Esophagus muscularis mucosa (tissue), 3 donors: ENCODE measurements at regions not wholly inside any gene's neighbourhood (a gene's known extent, or its start where the extent isn't known, plus 50 kb on each side); places are given as distances from the start of the nearest gene placed in this dataset.

Experiments
- POLR2AphosphoS5 ChIP-seq, 2 donors: sonication (generic); formaldehyde crosslinking; IDR thresholded peaks; one replicate each; pipeline ENCODE4 v1.6.1; 2017; ENCODE audit warnings: antibody characterized with exemption in 2 of 2
- TF ChIP-seq, protein P1 (sequence below), 3 experiments: fragments of 200-600 bp in 2 of 3; fragments of 450-650 bp in 1 of 3; sonication (generic) in 2 of 3; IDR thresholded peaks; one replicate each; pipeline ENCODE4 v1.5.1; 2017 to 2019; ENCODE audit warnings: antibody characterized with exemption in 3 of 3, mild to moderate bottlenecking in 2 of 3, moderate library complexity in 1 of 3

DNA sequence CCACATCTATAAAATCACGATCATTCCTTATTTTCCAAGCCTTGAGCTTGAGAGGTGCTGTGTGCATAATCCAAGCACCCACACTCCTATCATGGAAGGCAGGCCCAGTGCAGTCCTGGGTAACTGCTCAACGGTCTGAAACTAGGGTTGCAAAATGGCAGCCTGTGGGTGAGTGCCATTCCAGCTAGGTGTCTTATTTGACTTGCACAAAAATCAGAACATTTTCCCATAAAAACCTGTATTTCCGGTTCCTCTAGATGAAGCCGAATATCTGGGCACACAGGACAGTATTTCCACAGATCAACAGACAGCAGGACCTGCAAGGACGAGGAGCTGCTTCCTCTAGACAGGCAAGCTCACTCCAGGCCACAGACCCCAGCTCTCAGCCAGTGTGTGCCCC, 588.8 kb downstream of the BNC2 start:
- TF ChIP-seq, protein P1, sequence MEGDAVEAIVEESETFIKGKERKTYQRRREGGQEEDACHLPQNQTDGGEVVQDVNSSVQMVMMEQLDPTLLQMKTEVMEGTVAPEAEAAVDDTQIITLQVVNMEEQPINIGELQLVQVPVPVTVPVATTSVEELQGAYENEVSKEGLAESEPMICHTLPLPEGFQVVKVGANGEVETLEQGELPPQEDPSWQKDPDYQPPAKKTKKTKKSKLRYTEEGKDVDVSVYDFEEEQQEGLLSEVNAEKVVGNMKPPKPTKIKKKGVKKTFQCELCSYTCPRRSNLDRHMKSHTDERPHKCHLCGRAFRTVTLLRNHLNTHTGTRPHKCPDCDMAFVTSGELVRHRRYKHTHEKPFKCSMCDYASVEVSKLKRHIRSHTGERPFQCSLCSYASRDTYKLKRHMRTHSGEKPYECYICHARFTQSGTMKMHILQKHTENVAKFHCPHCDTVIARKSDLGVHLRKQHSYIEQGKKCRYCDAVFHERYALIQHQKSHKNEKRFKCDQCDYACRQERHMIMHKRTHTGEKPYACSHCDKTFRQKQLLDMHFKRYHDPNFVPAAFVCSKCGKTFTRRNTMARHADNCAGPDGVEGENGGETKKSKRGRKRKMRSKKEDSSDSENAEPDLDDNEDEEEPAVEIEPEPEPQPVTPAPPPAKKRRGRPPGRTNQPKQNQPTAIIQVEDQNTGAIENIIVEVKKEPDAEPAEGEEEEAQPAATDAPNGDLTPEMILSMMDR (IDR thresholded peaks at IDR 0.05) = no peak
- no peak for TF ChIP-seq POLR2AphosphoS5 (IDR thresholded peaks at IDR 0.05)
